Sigmoid colon (tissue), 3 donors: ENCODE measurements at regions not wholly inside any gene's neighbourhood (a gene's known extent, or its start where the extent isn't known, plus 50 kb on each side); places are given as distances from the start of the nearest gene placed in this dataset.
"Not testable (repeated sequence)": the region's sequence is repeated elsewhere in the genome, so short reads cannot be mapped to it uniquely, and the experiment has no call there.

ENCODE experiments used
- CTCF ChIP-seq, 4 experiments: fragments of 450-650 bp in 3 of 4; fragments of 200-600 bp in 1 of 4; IDR thresholded peaks; one replicate each; pipeline ENCODE4 v1.5.1; 2016 to 2019; ENCODE audit warnings: antibody characterized with exemption in 4 of 4, mild to moderate bottlenecking in 3 of 4, moderate library complexity in 2 of 4
- POLR2A ChIP-seq, 2 donors: fragments of 450-650 bp; IDR thresholded peaks; one replicate each; pipeline ENCODE4 v1.6.1; 2016; ENCODE audit warnings: antibody characterized with exemption in 2 of 2, mild to moderate bottlenecking in 2 of 2, moderate library complexity in 2 of 2

- TF ChIP-seq CTCF, POLR2A (IDR thresholded peaks at IDR 0.05): not testable (repeated sequence)
Observed at GRCh38 chr2:35478121-35478520, 877.5 kb upstream of the CRIM1 start.
